Nephron (organoid): ENCODE measurements at regions not wholly inside any gene's neighbourhood (a gene's known extent, or its start where the extent isn't known, plus 50 kb on each side); places are given as distances from the start of the nearest gene placed in this dataset.
A peak's percentile ranks its signal among the peaks of the same experiment; 100 is the strongest.
"Not testable (repeated sequence)": the region's sequence is repeated elsewhere in the genome, so short reads cannot be mapped to it uniquely, and the experiment has no call there.

Source experiments
- H3K27ac Mint-ChIP-seq, 3 experiments: 2 replicates each; pipeline ENCODE4 v1.8.0; 2020; ENCODE audit warnings: mixed read lengths in 3 of 3, mild to moderate bottlenecking in 2 of 3, moderate library complexity in 1 of 3
- H3K27me3 Mint-ChIP-seq: 2 replicates; pipeline ENCODE4 v1.8.0; 2021; ENCODE audit warnings: low read depth, mild to moderate bottlenecking, moderate library complexity, mixed read lengths
- H3K36me3 Mint-ChIP-seq: 2 replicates; pipeline ENCODE4 v1.8.0; 2020; ENCODE audit warnings: low read depth, mixed read lengths
- H3K4me1 Mint-ChIP-seq: 2 replicates; pipeline ENCODE4 v1.8.0; 2020; ENCODE audit warnings: mixed read lengths
- H3K4me3 Mint-ChIP-seq, 3 experiments: 2 replicates each; pipeline ENCODE4 v1.8.0; 2020; ENCODE audit warnings: mild to moderate bottlenecking in 3 of 3, mixed read lengths in 3 of 3, moderate library complexity in 2 of 3
- H3K9me3 Mint-ChIP-seq: 2 replicates; pipeline ENCODE4 v1.8.0; 2020; ENCODE audit warnings: mixed read lengths
- CTCF ChIP-seq, 3 experiments: fragments of 200-600 bp; sonication (generic); IDR thresholded peaks; one replicate each; pipeline ENCODE4 v1.5.0; 2021; ENCODE audit warnings: antibody characterized with exemption in 3 of 3; ENCODE audit not compliant: unreplicated experiment in 3 of 3

- Mint-ChIP-seq H3K9me3 (no peaks in the 10 kb centered on the region), H3K4me1 (peaks cover 9% of the 10 kb centered on the region), H3K36me3 (no peaks in the 10 kb centered on the region)
Observed at GRCh38 chr3:171979081-171979480, 60.3 kb upstream of the FNDC3B start.

DNA sequence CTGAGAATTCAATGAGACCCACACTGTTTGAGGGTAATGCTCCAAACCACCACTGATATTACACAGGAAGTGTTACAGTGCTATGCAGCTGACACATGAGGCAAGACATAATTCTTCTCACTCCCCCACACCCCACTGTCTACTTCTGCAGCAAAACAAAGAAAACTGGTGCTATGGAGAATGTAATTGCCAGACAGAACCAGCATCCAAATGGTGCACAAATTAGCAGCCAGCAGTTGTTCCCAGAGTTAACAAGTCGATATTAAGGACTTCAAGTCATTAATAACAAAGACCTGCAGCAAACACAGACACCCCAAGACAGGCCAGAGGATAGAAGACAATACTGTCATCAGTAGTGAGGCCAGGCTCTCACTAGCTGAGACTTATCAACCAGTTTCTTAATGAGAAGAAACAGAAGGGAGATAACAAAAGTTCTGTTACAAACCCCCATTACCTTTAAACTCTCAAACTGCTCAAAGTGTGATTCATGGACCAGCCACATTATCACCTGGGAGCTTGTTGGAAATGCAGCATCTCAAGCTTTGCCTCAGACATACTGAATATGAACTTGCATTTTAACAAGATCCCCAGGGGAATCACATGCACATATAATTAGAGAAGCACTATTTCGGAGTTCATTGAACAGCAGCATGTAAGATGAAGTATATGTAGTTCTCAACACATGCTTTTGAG lies 58.7 kb upstream of the FNDC3B start:
- H3K27ac Mint-ChIP-seq, result peak overlapping the region; percentile 6 to 85 (median 67)

More at GRCh38 chr3:171979081-171979480, 60.3 kb upstream of the FNDC3B start:
- TF ChIP-seq CTCF (IDR thresholded peaks at IDR 0.05; ENCODE audit: unreplicated experiment in 3 of 3), result no peak
- H3K27me3 Mint-ChIP-seq, result no peaks in the 10 kb centered on the region
- H3K4me3 Mint-ChIP-seq, result no peak overlapping the region
- no peak overlapping the region for H3K27ac Mint-ChIP-seq

GRCh38 chr3:171981271-171981605 lies 58.1 kb upstream of the FNDC3B start:
- no peaks in the 10 kb centered on the region for H3K9me3 Mint-ChIP-seq
- TF ChIP-seq CTCF (IDR thresholded peaks at IDR 0.05; ENCODE audit: unreplicated experiment in 3 of 3), result no peak
- peak overlapping the region in 2 of 3 experiments; percentile 34 to 67 for H3K27ac Mint-ChIP-seq
- no peak overlapping the region for H3K4me3 Mint-ChIP-seq
- no peaks in the 10 kb centered on the region for H3K36me3 Mint-ChIP-seq
- H3K4me1 Mint-ChIP-seq, result peaks cover 9% of the 10 kb centered on the region
- no peaks in the 10 kb centered on the region for H3K27me3 Mint-ChIP-seq

More for the DNA sequence above, 58.7 kb upstream of the FNDC3B start:
- TF ChIP-seq CTCF (IDR thresholded peaks at IDR 0.05; ENCODE audit: unreplicated experiment in 3 of 3), result no peak
- H3K4me3 Mint-ChIP-seq, result no peak overlapping the region
- no peaks in the 10 kb centered on the region for H3K27me3 Mint-ChIP-seq
- peaks cover 9% of the 10 kb centered on the region for H3K4me1 Mint-ChIP-seq
- no peaks in the 10 kb centered on the region for H3K9me3 Mint-ChIP-seq
- no peaks in the 10 kb centered on the region for H3K36me3 Mint-ChIP-seq

GRCh38 chr3:171982828-171983227 lies 56.5 kb upstream of the FNDC3B start:
- Mint-ChIP-seq H3K4me1 (peaks cover 9% of the 10 kb centered on the region), H3K27me3 (no peaks in the 10 kb centered on the region)
- TF ChIP-seq CTCF (IDR thresholded peaks at IDR 0.05; ENCODE audit: unreplicated experiment in 3 of 3), result no peak

GRCh38 chr3:171983685-171984084 lies 55.7 kb upstream of the FNDC3B start:
- not testable (repeated sequence) for H3K9me3 Mint-ChIP-seq, H3K4me1 Mint-ChIP-seq, H3K27ac Mint-ChIP-seq, H3K27me3 Mint-ChIP-seq, H3K36me3 Mint-ChIP-seq, H3K4me3 Mint-ChIP-seq

More at GRCh38 chr3:171982828-171983227, 56.5 kb upstream of the FNDC3B start:
- Mint-ChIP-seq H3K27ac (peak overlapping the region in 2 of 3 experiments; percentile 4 to 8), H3K9me3 (no peaks in the 10 kb centered on the region), H3K4me3 (no peak overlapping the region), H3K36me3 (no peaks in the 10 kb centered on the region)

GRCh38 chr3:171984883-171985282 lies 54.5 kb upstream of the FNDC3B start:
- H3K9me3 Mint-ChIP-seq, result no peaks in the 10 kb centered on the region
- no peaks in the 10 kb centered on the region for H3K36me3 Mint-ChIP-seq
- no peak for TF ChIP-seq CTCF (IDR thresholded peaks at IDR 0.05; ENCODE audit: unreplicated experiment in 3 of 3)
- H3K27ac Mint-ChIP-seq, result no peak overlapping the region
- H3K4me3 Mint-ChIP-seq, result no peak overlapping the region
- no peaks in the 10 kb centered on the region for H3K27me3 Mint-ChIP-seq
- peaks cover 9% of the 10 kb centered on the region for H3K4me1 Mint-ChIP-seq
